Fibroblast of lung (primary cell): ENCODE measurements at regions not wholly inside any gene's neighbourhood (a gene's known extent, or its start where the extent isn't known, plus 50 kb on each side); places are given as distances from the start of the nearest gene placed in this dataset.

Experiments
- CTCF ChIP-seq, 2 donors: IDR thresholded peaks in 1 of 2; conservative IDR thresholded peaks in 1 of 2; 1 replicate in 1 of 2; 2 replicates in 1 of 2; pipeline ENCODE4 v1.5.1; 2011 to 2012; ENCODE audit warnings: low read length in 2 of 2, control low read depth in 1 of 2, inconsistent platforms in 1 of 2, low read depth in 1 of 2, mild to moderate bottlenecking in 1 of 2
- EZH2 ChIP-seq: IDR thresholded peaks from 2 replicates; pipeline ENCODE4 v1.5.1; 2012; ENCODE audit warnings: low read length, control low read depth, mild to moderate bottlenecking; ENCODE audit errors: missing control alignments

GRCh38 chr22:27689664-27690063 is 111.9 kb downstream of the MN1 start:
- TF ChIP-seq CTCF (conservative IDR thresholded peaks at IDR 0.05 in 1 of 2, IDR thresholded peaks at IDR 0.05 in 1 of 2; ENCODE audit: low read depth in 1 of 2, low read length in 2 of 2) = no peak
- no peak for TF ChIP-seq EZH2
